G401.6 (cell line): ENCODE measurements at regions not wholly inside any gene's neighbourhood (a gene's known extent, or its start where the extent isn't known, plus 50 kb on each side); places are given as distances from the start of the nearest gene placed in this dataset.
"Not testable (repeated sequence)": the region's sequence is repeated elsewhere in the genome, so short reads cannot be mapped to it uniquely, and the experiment has no call there.

ENCODE experiments used
- FAIRE-seq: peaks from 2 replicates; lab custom pipeline; 2012; peaks lifted over from hg19 to GRCh38; lab: Jason Lieb, UNC

DNA sequence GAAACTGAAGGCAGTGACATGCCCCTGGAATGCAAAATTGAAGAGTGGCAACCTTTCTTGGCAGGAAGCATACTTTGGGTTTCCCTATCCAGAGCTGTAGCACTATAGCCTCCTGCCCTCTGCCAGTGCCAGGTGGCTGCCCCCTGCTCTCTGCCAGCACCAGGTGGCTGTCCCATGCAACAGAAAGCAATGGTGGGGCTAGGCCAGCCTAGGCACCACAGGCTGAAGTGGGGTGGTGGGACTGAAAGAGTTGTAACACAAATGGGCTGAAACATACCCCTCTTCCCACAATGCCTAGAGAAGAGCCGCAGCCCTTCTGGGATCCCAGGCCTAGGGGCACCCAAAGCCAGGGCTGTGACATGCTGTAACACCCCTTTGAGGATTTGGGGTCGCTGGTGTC, 1739.3 kb upstream of the LRRTM1 start:
- no peak for FAIRE-seq

DNA sequence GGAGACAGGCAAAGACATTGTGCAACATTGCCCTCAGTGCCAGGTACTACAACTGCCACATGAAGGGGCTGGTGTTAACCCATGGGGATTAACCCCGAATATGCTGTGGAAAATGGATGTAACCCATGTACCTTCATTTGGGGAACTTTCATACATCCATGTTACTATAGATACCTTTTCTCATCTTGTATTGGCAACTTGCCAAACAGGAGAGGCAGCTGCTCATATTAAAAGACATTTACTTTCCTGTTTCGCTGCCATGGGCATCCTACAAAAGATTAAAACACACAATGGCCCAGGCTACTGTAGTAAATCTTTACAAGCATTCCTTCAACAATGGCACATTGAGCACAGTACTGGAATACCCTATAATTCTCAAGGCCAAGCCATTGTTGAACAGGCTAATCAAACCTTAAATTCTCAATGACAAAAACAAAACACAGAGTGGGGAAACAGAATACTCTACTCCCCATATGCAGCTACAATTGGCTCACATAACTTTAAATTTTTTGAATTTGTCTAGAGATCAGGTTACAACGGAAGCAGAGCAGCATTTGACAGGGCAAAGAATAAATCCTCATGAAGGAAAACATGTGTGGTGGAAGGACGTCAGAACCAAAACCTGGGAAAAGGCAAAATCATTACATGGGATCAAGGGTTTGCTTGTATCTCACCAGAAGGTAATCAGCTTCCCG, 1723.5 kb upstream of the LRRTM1 start:
- FAIRE-seq = no peak

DNA sequence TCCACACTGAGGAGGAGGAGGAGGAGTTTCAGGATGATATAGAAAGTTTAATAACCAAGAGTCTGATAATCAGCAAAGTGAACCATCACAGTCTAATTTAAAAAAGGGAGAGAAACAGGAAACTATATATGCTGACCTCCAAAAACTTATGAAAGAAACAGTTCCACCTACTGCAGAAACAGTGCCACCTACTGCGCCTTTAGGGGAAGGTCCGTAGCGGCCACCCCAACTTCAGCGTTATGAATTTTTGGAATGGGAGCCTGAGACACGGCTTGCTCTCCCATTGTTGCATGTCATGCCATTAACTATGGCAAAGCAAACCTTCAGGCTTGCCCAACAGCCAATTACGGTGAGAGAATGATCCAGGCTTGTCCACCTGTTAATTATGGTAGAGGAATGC, 1719.2 kb upstream of the LRRTM1 start:
- FAIRE-seq = no peak

DNA sequence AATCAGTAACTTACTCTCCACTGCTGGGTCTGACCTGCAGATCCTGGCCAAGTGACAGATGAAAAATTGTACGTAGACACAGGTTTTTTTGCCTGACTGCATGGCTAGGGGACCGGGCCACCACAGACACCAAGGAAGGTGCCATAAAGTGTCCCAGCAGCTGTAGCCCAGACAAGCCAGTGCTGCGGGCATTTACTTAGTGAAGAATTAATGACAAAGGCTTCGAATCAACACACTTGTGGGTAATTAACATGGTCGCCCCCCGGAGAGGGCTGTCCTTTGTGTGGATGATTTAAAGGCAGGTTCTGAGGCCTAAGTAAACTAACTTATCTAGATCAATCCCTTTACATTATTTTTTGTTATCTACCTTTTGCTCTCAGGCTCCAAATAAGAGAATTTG, 1709.1 kb upstream of the LRRTM1 start:
- FAIRE-seq = no peak

- FAIRE-seq = no peak
Observed at GRCh38 chr2:82007071-82007664, 1702.6 kb upstream of the LRRTM1 start.

DNA sequence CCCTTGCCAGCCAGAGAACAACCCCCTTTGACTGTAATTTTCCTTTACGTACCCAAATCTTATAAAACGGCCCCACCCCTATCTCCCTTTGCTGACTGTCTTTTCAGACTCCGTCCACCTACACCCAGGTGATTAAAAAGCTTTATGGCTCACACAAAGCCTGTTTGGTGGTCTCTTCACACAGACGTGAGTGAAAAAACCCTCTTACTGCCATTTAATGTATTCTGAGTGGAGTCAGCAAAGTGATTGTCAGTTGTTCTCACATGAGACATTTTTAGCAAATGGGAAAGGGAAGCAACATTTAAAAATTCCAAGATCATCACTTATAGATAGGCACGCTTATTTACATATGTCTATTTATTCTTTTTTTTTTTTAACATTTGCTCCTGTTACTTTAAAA, 1701.3 kb upstream of the LRRTM1 start:
- FAIRE-seq = not testable (repeated sequence)

DNA sequence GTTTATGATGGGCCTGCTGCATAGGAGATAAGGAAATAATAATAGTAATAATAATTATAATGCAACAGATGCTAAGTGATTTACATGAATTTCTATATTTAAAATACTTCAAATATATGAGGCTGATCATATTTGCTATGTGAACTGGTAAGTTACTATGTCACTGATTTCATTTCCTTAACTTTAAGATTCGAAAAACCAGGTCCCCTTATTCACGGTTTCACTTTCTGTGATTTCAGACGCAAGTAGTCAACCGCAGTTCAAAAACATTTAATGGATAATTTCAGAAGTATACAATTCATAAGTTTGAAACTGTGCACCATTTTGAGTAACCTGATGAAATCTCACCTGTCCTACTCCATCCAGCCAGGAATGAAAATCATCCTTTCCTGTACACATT, 1697.1 kb upstream of the LRRTM1 start:
- no peak for FAIRE-seq

DNA sequence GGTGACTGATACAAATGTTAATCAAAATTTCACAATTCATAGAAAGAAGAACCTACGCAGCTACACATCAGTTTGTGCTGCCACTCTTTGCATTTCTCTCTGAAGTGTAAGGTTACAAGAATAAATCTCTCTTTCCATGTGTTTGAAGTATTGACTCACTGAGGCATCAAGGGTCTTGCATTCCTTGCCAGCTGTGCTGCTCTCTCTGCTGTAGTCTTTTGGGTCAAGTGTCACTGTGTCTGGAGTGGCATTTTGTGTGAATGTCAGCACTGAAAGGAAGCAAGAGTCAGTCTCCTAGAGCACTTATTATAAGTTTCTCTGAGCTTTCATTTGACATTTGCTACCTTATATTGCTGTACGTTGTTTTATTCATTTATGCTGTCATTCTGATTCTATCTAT, 1696.1 kb upstream of the LRRTM1 start:
- FAIRE-seq = no peak

- FAIRE-seq = no peak
Observed at GRCh38 chr2:81996332-81996731, 1691.8 kb upstream of the LRRTM1 start.

DNA sequence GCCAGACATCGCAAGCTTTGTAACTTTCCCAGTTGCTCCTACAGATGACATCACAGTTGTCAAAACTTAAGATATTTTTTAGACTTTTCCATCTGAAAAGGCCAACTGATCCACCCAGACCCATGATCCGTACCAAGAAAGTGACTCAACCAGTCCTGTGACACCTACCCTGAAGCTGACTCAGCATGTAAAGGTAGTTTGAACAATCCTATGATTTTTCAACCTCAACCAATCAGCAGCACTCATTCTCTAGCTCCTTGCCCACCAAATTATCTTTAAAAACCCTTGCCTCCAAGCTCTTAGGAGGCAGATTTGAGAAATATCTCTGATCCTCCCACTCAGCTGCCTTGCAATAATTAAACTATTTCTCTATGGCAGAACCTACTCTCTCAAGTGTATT, 1686.7 kb upstream of the LRRTM1 start:
- no peak for FAIRE-seq

- FAIRE-seq = no peak
Observed at GRCh38 chr2:81987370-81987769, 1682.8 kb upstream of the LRRTM1 start.

DNA sequence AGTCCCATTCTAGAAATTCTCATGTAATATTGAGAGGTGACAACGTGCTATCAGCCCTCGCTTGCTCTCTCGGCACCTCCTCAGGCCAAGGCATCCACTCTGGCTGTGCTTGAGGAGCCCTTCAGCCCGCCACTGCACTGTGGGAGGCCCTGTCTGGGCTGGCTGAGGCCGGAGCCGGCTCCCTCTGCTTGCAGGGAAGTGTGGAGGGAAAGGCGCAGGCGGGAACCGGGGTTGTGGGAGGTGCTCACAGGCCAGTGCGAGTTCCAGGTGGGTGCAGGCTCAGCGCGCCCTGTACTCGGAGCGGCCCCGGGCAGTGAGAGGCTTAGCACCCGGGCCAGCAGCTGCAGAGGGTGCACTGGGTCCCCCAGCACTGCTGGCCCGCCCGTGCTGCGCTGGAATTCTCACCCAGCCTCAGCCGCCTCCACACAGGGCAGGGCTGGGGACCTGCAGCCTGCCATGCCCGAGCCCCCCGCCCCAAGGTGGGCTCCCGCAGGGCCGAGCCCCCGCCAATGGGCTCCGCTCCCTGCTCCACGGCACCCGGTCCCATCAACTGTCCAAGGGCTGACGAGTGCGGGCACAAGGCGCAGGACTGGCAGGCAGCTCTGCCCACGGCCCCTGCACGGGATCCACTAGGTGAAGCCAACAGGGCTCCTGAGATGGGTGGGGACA, 1680.6 kb upstream of the LRRTM1 start:
- FAIRE-seq = no peak

DNA sequence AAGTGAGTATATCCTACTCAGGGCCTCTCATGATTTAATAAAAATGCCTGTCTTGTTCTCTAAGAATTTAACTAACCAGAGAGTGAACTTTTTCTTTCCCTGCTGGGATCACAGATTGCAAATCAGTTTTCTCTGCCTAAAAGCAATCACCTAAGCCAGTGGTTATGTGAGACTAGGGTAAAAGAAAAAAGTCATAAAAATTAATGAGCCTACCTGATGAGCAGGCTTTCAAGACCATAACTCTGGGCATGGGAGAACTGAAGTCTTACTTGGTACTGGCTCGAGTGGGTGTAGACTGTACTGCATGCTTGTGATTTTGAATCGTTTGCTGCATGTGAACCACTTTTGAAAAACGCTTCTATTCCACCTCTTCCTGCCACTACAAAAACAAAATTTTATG, 1677.0 kb upstream of the LRRTM1 start:
- FAIRE-seq = no peak

DNA sequence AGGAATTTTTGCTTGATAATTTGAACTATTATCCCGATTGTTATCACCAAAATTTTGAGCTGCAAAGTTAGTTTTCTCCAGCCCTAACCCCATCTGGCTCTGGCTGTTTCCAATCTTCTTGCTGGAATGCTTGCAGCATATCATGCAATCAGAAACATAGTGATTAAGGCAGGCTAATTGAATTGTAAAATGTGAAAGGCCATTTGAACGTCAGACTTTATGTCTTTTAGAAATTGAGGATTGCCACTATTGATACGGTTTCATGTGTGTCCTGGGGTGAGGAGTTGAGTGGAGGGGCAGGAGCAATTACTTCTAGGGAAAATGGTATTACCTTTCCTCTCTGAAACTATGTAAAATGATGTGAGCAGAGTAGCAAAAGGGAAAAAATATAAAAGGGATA, 1674.5 kb upstream of the LRRTM1 start:
- FAIRE-seq = no peak

DNA sequence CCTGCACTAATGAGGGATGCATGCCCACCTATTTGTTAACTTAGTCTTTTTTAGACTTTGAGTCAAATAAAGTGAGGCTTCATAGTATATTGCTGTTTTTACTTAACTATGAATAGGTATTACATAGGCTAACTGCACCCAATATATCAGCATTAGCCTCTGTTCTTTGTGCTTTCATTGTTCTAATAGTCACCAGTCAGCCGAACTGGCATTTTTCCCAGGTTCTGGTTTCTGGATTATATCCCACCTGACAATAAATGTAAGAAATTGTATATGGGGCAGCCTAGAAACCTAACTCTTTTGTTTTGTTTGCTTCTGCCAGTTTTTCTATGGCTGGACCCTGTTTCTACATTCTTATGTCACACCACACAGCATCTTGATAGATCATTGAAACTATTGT, 1672.4 kb upstream of the LRRTM1 start:
- FAIRE-seq = no peak

GRCh38 chr2:81974216-81974615, 1669.7 kb upstream of the LRRTM1 start:
- no peak for FAIRE-seq

- FAIRE-seq = no peak
Observed at GRCh38 chr2:81942876-81943275, 1638.3 kb upstream of the LRRTM1 start.

- no peak for FAIRE-seq
Observed at GRCh38 chr2:81942136-81942680, 1637.7 kb upstream of the LRRTM1 start.

DNA sequence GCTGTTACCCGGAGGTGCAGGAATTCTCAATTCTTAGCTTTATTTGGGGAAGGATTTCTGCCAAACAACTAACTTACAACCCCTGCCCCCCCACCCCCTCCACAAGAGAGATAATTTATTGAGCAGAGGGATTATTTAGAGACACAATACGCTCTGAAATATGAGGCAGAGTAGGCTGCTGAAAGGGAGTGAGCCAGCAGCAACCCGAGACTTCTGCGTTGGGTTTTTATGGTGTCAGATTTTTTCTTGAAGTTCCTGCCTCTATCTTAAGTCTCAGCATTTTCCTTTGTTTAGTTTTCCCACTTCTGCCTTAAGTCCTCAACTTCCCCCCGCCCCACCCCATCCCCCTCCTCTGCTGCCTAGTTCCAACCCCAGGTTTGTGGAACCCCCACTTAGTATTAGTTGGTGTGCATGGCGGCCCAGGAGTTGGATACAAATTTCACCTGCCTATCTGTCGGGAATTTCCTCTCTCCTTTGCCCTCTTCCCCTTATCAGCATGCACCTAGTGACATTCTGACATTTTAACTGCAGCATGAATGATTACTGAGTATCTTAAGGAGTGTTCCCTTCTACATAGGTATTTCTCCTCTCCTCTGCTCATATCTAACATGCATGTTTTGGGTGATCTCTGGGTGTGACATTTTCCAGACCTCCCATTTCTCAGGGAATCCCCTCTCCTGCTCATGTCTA, 1635.9 kb upstream of the LRRTM1 start:
- no peak for FAIRE-seq

DNA sequence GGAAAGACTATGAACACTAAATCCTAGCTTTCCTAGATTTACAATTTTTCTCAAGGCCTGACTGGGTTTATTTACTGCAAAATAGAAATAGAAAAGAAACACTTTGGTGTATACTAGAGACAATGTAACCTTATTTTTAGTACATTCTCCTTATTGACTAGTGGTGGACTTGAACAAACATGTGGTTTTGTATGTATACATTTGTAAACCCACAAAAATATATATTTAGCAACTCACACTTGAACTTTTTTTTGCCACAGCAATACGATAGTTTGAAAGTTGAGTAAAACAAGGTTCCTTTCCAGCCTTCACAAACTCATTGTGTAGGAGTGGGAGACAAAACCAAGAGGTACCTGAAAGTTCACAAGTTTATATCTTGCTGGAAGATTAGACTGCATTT, 1633.4 kb upstream of the LRRTM1 start:
- FAIRE-seq = no peak

DNA sequence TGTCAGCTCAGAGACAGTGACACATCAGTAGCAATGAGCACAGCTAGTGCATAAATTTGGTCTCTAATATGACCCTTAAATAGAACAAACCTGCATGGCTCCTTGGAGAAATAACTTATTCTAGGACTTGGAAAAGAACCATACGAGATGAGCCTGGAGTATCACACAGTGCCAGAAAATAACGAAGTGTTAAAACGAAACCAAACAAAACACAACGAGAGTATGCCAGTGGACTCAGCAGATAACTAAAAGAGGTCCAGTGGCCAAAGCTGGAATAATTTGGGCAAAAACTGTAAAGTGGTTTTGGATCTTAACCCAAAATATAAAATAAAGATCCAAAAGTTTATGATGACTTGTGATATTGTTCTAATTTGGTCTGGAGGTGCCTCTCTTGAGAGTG, 1599.0 kb upstream of the LRRTM1 start:
- no peak for FAIRE-seq

DNA sequence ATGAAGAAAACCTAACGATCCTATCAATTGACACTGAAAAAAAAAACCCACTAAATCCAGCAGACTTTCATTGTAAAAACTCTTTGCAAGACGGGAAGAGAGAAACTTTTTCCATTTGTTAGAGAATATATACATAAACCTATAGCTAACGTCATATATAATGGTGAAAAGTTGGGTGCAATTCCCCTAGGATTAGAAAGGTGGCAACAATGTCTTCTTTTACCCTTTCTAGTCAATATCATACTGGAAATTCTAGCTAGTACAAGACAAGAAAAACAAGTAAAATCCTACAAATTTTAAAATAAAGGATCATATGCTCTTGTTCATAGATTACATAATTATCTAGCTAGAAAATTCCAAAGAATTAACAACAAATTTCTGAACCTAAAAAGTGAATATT, 1596.5 kb upstream of the LRRTM1 start:
- no peak for FAIRE-seq

- FAIRE-seq = no peak
Observed at GRCh38 chr2:81895620-81896250, 1591.2 kb upstream of the LRRTM1 start.
